ENCODE measurements at regions not wholly inside any gene's neighbourhood (a gene's known extent, or its start where the extent isn't known, plus 50 kb on each side); places are given as distances from the start of the nearest gene placed in this dataset.
A peak's percentile ranks its signal among the peaks of the same experiment; 100 is the strongest.

DNA sequence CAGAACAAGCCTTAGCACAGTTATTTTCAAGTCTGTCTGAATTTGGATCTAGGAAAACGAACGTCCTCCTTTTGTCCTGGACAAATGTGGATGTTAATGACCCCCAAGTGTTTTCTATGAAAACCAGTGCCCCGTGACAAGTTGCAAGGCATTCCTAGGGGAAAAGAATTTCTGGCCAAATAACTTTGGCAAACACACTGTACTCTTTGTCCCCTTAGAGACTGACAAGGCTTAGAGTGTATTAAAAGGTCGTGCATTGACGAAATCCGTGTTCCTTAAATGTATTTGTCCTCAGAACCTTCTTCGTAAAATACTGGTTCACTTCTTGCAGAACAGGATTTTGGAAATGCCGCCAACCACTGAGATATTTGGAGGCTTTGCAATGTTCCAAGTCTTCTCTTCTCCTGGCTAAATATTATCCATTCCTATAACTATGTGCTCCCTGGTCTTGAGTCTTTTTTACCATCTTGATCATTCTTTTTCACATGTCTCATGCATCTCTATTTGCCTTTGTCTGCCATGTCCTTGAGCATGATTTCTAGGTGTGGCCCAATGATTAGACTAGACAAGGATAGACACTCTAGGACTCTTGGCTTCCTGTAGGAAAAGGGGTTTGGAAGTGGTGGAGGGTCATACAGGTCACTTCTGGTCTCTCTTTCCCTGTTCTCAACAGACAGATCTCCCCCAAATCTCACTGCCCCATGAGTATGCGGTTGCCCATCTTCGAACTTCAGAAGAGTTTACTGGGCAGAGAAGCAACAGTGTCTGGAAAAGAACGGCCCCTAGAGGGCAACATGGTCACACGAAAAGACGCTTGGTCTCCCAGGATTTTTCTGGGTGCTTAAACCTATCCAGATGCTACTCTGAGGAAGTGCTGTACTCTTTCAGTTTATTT, 117.5 kb downstream of the EDEM1 start:
- H3K4me1 Mint-ChIP-seq (ENCODE audit: unreplicated experiment), result peaks cover 18% of the 10 kb centered on the region
- peak; percentile 86 for TF ChIP-seq CTCF (conservative IDR thresholded peaks at IDR 0.05)
- H3K27me3 Mint-ChIP-seq, result peaks cover 1% of the 10 kb centered on the region
- DNase-seq (ENCODE audit: extremely low spot score, unreplicated experiment), result no peak
- no peaks in the 10 kb centered on the region for H3K36me3 Mint-ChIP-seq
- H3K27ac Mint-ChIP-seq, result peak overlapping the region; percentile 2
- peaks cover 12% of the 10 kb centered on the region for H3K9me3 Mint-ChIP-seq
- no peak overlapping the region for H3K4me3 Mint-ChIP-seq

DNA sequence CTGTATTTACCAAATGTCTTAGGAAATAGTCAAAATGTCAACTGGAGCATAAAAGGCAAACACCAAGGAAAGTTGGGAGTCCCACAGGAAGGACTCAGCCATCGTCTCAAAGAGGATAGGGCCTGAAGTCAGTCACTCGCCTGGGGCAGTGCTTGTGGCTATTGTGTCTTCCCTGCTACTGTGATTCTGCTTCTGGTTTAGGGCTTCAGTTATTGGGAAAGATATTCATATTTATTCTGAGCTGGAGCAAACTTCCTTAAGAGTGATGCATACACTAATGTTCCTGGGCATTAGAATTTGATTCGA, 118.1 kb downstream of the EDEM1 start:
- H3K4me3 Mint-ChIP-seq, result no peak overlapping the region
- H3K9me3 Mint-ChIP-seq, result peaks cover 14% of the 10 kb centered on the region
- peaks cover 18% of the 10 kb centered on the region for H3K4me1 Mint-ChIP-seq (ENCODE audit: unreplicated experiment)
- H3K27me3 Mint-ChIP-seq, result no peaks in the 10 kb centered on the region
- no peak overlapping the region for H3K27ac Mint-ChIP-seq
- no peaks in the 10 kb centered on the region for H3K36me3 Mint-ChIP-seq
- TF ChIP-seq CTCF (conservative IDR thresholded peaks at IDR 0.05), result no peak
- no peak for DNase-seq (ENCODE audit: extremely low spot score, unreplicated experiment)

DNA sequence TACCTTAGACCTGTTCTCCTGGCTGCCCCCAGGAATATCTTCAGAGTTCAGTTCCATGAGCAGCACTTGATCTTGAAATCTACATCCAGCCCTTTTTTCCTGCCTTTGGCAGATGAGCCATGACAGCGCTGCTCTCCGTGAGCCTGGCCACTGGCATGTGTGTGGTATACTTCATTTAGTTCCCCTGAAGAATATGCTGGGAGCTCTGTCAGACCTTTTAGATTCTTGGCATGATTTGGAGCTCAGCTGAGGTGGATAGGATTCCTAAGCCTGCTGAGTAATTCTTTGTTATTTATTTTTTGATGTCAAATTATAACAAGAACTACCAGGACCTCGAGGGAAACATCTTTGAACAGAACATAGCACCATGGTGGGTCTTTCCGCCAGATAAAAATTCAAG, 121.7 kb downstream of the EDEM1 start:
- Mint-ChIP-seq H3K4me3 (no peak overlapping the region), H3K9me3 (peaks cover 10% of the 10 kb centered on the region), H3K4me1 (ENCODE audit: unreplicated experiment) (peaks cover 18% of the 10 kb centered on the region), H3K27ac (no peak overlapping the region), H3K36me3 (no peaks in the 10 kb centered on the region), H3K27me3 (no peaks in the 10 kb centered on the region)
- no peak for TF ChIP-seq CTCF (conservative IDR thresholded peaks at IDR 0.05)
- no peak for DNase-seq (ENCODE audit: extremely low spot score, unreplicated experiment)

DNA sequence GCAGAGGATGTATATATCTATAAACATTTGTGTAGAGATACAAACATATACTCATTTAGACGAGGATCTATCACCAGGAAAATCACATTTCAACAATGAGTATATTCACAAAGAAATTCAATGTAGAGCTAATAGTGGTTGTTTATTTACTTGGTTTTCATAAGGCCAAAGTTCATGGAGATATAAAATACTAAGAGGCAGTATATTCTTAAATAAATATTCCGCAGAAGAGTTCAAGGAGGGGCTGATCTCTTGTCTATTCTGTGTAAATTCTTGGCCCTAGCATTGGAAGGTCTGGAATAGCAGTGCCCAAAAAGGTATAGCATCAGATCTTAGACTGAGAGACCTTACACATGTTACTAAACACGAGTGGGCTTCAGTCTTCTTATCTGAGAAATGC, 122.1 kb downstream of the EDEM1 start:
- no peak for TF ChIP-seq CTCF (conservative IDR thresholded peaks at IDR 0.05)
- Mint-ChIP-seq H3K9me3 (peaks cover 10% of the 10 kb centered on the region), H3K4me3 (no peak overlapping the region), H3K4me1 (ENCODE audit: unreplicated experiment) (peaks cover 18% of the 10 kb centered on the region), H3K27ac (no peak overlapping the region), H3K27me3 (no peaks in the 10 kb centered on the region), H3K36me3 (no peaks in the 10 kb centered on the region)
- no peak for DNase-seq (ENCODE audit: extremely low spot score, unreplicated experiment)

GRCh38 chr3:5310509-5310908, 123.0 kb downstream of the EDEM1 start:
- no peak for TF ChIP-seq CTCF (conservative IDR thresholded peaks at IDR 0.05)
- peaks cover 16% of the 10 kb centered on the region for H3K4me1 Mint-ChIP-seq (ENCODE audit: unreplicated experiment)
- no peaks in the 10 kb centered on the region for H3K36me3 Mint-ChIP-seq
- H3K4me3 Mint-ChIP-seq, result no peak overlapping the region
- peak overlapping the region; percentile 56 for H3K27ac Mint-ChIP-seq
- no peak for DNase-seq (ENCODE audit: extremely low spot score, unreplicated experiment)
- H3K27me3 Mint-ChIP-seq, result no peaks in the 10 kb centered on the region
- peaks cover 10% of the 10 kb centered on the region for H3K9me3 Mint-ChIP-seq
